Activated naive CD4-positive, alpha-beta T cell treated with anti-CD3 and anti-CD28 coated beads, Interleukin-2, amount 50 U/mL, for 72 hours (primary cell): ENCODE measurements at regions not wholly inside any gene's neighbourhood (a gene's known extent, or its start where the extent isn't known, plus 50 kb on each side); places are given as distances from the start of the nearest gene placed in this dataset.

Experiments used
- ATAC-seq, 2 donors: fragments of 150-1000 bp; cut with Tn5 transposase; 2 replicates each; pipeline ENCODE4 v1.10.0; 2021; ENCODE audit warnings: mild to moderate bottlenecking in 2 of 2, moderate library complexity in 2 of 2
- DNase-seq, 2 donors: peaks; one replicate each; pipeline ENCODE4 v3.0.0; 2021 to 2022; ENCODE audit warnings: low spot score in 2 of 2
- H3K27ac Mint-ChIP-seq, 2 donors: one replicate each; pipeline ENCODE4 v1.8.0; 2022; ENCODE audit warnings: mild to moderate bottlenecking in 2 of 2, mixed read lengths in 2 of 2
- H3K36me3 Mint-ChIP-seq, 2 donors: one replicate each; pipeline ENCODE4 v1.8.0; 2022; ENCODE audit warnings: mixed read lengths in 2 of 2
- H3K9me3 Mint-ChIP-seq, 2 donors: one replicate each; pipeline ENCODE4 v1.8.0; 2022; ENCODE audit warnings: mixed read lengths in 2 of 2

- Mint-ChIP-seq H3K9me3 (no peaks in the 10 kb centered on the region), H3K36me3 (no peaks in the 10 kb centered on the region), H3K27ac (peak overlapping the region in 1 of 2 donors; percentile 14)
- ATAC-seq = no peak
- DNase-seq = no peak
Measured at GRCh38 chr1:117678246-117678977, 72.6 kb downstream of the TENT5C start.

- no peak overlapping the region for H3K27ac Mint-ChIP-seq
- H3K9me3 Mint-ChIP-seq = no peaks in the 10 kb centered on the region
- ATAC-seq (no peak), DNase-seq (no peak)
- no peaks in the 10 kb centered on the region for H3K36me3 Mint-ChIP-seq
Measured at GRCh38 chr1:117679299-117679698, 73.5 kb downstream of the TENT5C start.

GRCh38 chr1:117679868-117680267, 74.0 kb downstream of the TENT5C start:
- Mint-ChIP-seq H3K36me3 (no peaks in the 10 kb centered on the region), H3K27ac (no peak overlapping the region), H3K9me3 (no peaks in the 10 kb centered on the region)
- ATAC-seq (no peak), DNase-seq (no peak)

- no peak overlapping the region for H3K27ac Mint-ChIP-seq
- H3K9me3 Mint-ChIP-seq = no peaks in the 10 kb centered on the region
- no peaks in the 10 kb centered on the region for H3K36me3 Mint-ChIP-seq
- DNase-seq = no peak
- no peak for ATAC-seq
Measured at GRCh38 chr1:117680316-117681002, 74.6 kb downstream of the TENT5C start.

GRCh38 chr1:117681093-117681900, 75.4 kb downstream of the TENT5C start:
- Mint-ChIP-seq H3K27ac (peak overlapping the region in 1 of 2 donors; percentile 43), H3K36me3 (no peaks in the 10 kb centered on the region), H3K9me3 (no peaks in the 10 kb centered on the region)
- ATAC-seq = no peak
- DNase-seq = no peak

GRCh38 chr1:117681901-117682250, 76.0 kb downstream of the TENT5C start:
- peak overlapping the region in 1 of 2 donors; percentile 43 for H3K27ac Mint-ChIP-seq
- no peaks in the 10 kb centered on the region for H3K36me3 Mint-ChIP-seq
- no peaks in the 10 kb centered on the region for H3K9me3 Mint-ChIP-seq
- DNase-seq (no peak), ATAC-seq (no peak)

- Mint-ChIP-seq H3K9me3 (no peaks in the 10 kb centered on the region), H3K27ac (no peak overlapping the region), H3K36me3 (no peaks in the 10 kb centered on the region)
- DNase-seq = no peak
- no peak for ATAC-seq
Measured at GRCh38 chr1:117682372-117682771, 76.5 kb downstream of the TENT5C start.

GRCh38 chr1:117683571-117684285, 77.9 kb downstream of the TENT5C start:
- H3K9me3 Mint-ChIP-seq = no peaks in the 10 kb centered on the region
- DNase-seq (no peak), ATAC-seq (no peak)
- H3K36me3 Mint-ChIP-seq = no peaks in the 10 kb centered on the region
- no peak overlapping the region for H3K27ac Mint-ChIP-seq

GRCh38 chr1:117685936-117686806, 80.3 kb downstream of the TENT5C start:
- Mint-ChIP-seq H3K9me3 (no peaks in the 10 kb centered on the region), H3K27ac (no peak overlapping the region), H3K36me3 (no peaks in the 10 kb centered on the region)
- ATAC-seq = no peak
- DNase-seq = no peak

- no peak for DNase-seq
- no peaks in the 10 kb centered on the region for H3K9me3 Mint-ChIP-seq
- no peaks in the 10 kb centered on the region for H3K36me3 Mint-ChIP-seq
- ATAC-seq = no peak
- H3K27ac Mint-ChIP-seq = no peak overlapping the region
Measured at GRCh38 chr1:117686907-117687306, 81.1 kb downstream of the TENT5C start.

- DNase-seq (no peak), ATAC-seq (no peak)
- Mint-ChIP-seq H3K9me3 (no peaks in the 10 kb centered on the region), H3K27ac (no peak overlapping the region), H3K36me3 (no peaks in the 10 kb centered on the region)
Measured at GRCh38 chr1:117689997-117690625, 84.3 kb downstream of the TENT5C start.

- H3K36me3 Mint-ChIP-seq = no peaks in the 10 kb centered on the region
- no peak for ATAC-seq
Measured at GRCh38 chr1:117691942-117692341, 86.1 kb downstream of the TENT5C start.

GRCh38 chr1:117694543-117694942, 88.7 kb downstream of the TENT5C start:
- no peak for DNase-seq
- ATAC-seq = no peak
- H3K27ac Mint-ChIP-seq = no peak overlapping the region
- no peaks in the 10 kb centered on the region for H3K9me3 Mint-ChIP-seq
- no peaks in the 10 kb centered on the region for H3K36me3 Mint-ChIP-seq

More at GRCh38 chr1:117691942-117692341, 86.1 kb downstream of the TENT5C start:
- Mint-ChIP-seq H3K9me3 (no peaks in the 10 kb centered on the region), H3K27ac (no peak overlapping the region)
- no peak for DNase-seq

GRCh38 chr1:117695796-117696490, 90.1 kb downstream of the TENT5C start:
- Mint-ChIP-seq H3K36me3 (no peaks in the 10 kb centered on the region), H3K9me3 (no peaks in the 10 kb centered on the region), H3K27ac (peak overlapping the region in 1 of 2 donors; percentile 54)
- ATAC-seq = no peak
- DNase-seq = no peak

- Mint-ChIP-seq H3K27ac (no peak overlapping the region), H3K9me3 (no peaks in the 10 kb centered on the region), H3K36me3 (no peaks in the 10 kb centered on the region)
- no peak for DNase-seq
- ATAC-seq = no peak
Measured at GRCh38 chr1:117696561-117696960, 90.7 kb downstream of the TENT5C start.
